GM21619 (cell line): ENCODE measurements at regions not wholly inside any gene's neighbourhood (a gene's known extent, or its start where the extent isn't known, plus 50 kb on each side); places are given as distances from the start of the nearest gene placed in this dataset.
"Not testable (repeated sequence)": the region's sequence is repeated elsewhere in the genome, so short reads cannot be mapped to it uniquely, and the experiment has no call there.

Experiments
- ATAC-seq: cut with Tn5 transposase; IDR thresholded peaks from one replicate; pipeline ENCODE4 v1.9.1; 2021; ENCODE audit not compliant: unreplicated experiment

GRCh38 chr15:35693886-35694285 lies 147.9 kb upstream of the DPH6 start:
- no peak for ATAC-seq

GRCh38 chr15:35695003-35695402 lies 149.0 kb upstream of the DPH6 start:
- no peak for ATAC-seq

- no peak for ATAC-seq
Observed at GRCh38 chr15:35696767-35697231, 150.8 kb upstream of the DPH6 start.

- no peak for ATAC-seq
Observed at GRCh38 chr15:35697549-35698299, 151.8 kb upstream of the DPH6 start.

- no peak for ATAC-seq
Observed at GRCh38 chr15:35698331-35698730, 152.4 kb upstream of the DPH6 start.

GRCh38 chr15:35698966-35699575 lies 153.1 kb upstream of the DPH6 start:
- no peak for ATAC-seq

- ATAC-seq: not testable (repeated sequence)
Observed at GRCh38 chr15:35700091-35700593, 154.2 kb upstream of the DPH6 start.

- no peak for ATAC-seq
Observed at GRCh38 chr15:35701402-35702046, 155.6 kb upstream of the DPH6 start.

- no peak for ATAC-seq
Observed at GRCh38 chr15:35702946-35703495, 157.1 kb upstream of the DPH6 start.

- ATAC-seq: no peak
Observed at GRCh38 chr15:35705030-35705883, 159.3 kb upstream of the DPH6 start.

- ATAC-seq: no peak
Observed at GRCh38 chr15:35705884-35706585, 160.1 kb upstream of the DPH6 start.

GRCh38 chr15:35712956-35713355 lies 167.0 kb upstream of the DPH6 start:
- no peak for ATAC-seq

GRCh38 chr15:35713733-35714132 lies 167.8 kb upstream of the DPH6 start:
- no peak for ATAC-seq

- ATAC-seq: no peak
Observed at GRCh38 chr15:35717721-35718120, 171.8 kb upstream of the DPH6 start.

- ATAC-seq: no peak
Observed at GRCh38 chr15:35720019-35720418, 174.1 kb upstream of the DPH6 start.

GRCh38 chr15:35720984-35721383 lies 175.0 kb upstream of the DPH6 start:
- ATAC-seq: no peak

- no peak for ATAC-seq
Observed at GRCh38 chr15:35721751-35722150, 175.8 kb upstream of the DPH6 start.

- no peak for ATAC-seq
Observed at GRCh38 chr15:35722501-35722900, 176.5 kb upstream of the DPH6 start.

GRCh38 chr15:35723120-35723847 lies 177.3 kb upstream of the DPH6 start:
- no peak for ATAC-seq
